K562 (cell line): ENCODE measurements at regions not wholly inside any gene's neighbourhood (a gene's known extent, or its start where the extent isn't known, plus 50 kb on each side); places are given as distances from the start of the nearest gene placed in this dataset.

Experiments
- ARNT ChIP-seq, 2 experiments: fragments of 450-650 bp; IDR thresholded peaks; 2 replicates each; pipeline ENCODE4 v1.6.1; 2016; ENCODE audit warnings: mild to moderate bottlenecking in 1 of 2
- CAMTA2 ChIP-seq: fragments of 250-450 bp; sonication (Bioruptor Pico); conservative IDR thresholded peaks from 2 replicates; pipeline ENCODE4 v1.5.1; 2022
- DACH1 ChIP-seq: fragments of 450-650 bp; IDR thresholded peaks from 2 replicates; pipeline ENCODE4 v1.6.1; 2018; ENCODE audit not compliant: partially characterized antibody
- ELF2 ChIP-seq: fragments of 250-450 bp; sonication (Bioruptor Pico); IDR thresholded peaks from 2 replicates; pipeline ENCODE4 v1.5.0; 2021; ENCODE audit warnings: mild to moderate bottlenecking
- ETV5 ChIP-seq: sonication (generic); formaldehyde crosslinking; IDR thresholded peaks from 2 replicates; pipeline ENCODE4 v1.4.0; 2020; ENCODE audit warnings: low read depth, mild to moderate bottlenecking, missing genetic modification reagents
- GTF2B ChIP-seq: IDR thresholded peaks from 2 replicates; pipeline ENCODE4 v1.6.1; 2011; ENCODE audit not compliant: insufficient read length; ENCODE audit errors: extremely low read depth
- KLF1 ChIP-seq: fragments of 450-650 bp; IDR thresholded peaks from 2 replicates; pipeline ENCODE4 v1.6.1; 2016; ENCODE audit warnings: missing genetic modification characterization, missing compliant biosample characterization
- MIER1 ChIP-seq: fragments of 450-650 bp; IDR thresholded peaks from 2 replicates; pipeline ENCODE4 v1.6.1; 2016; ENCODE audit warnings: antibody characterized with exemption, mild to moderate bottlenecking, low read depth
- NCOA1 ChIP-seq: fragments of 450-650 bp; IDR thresholded peaks from 2 replicates; pipeline ENCODE4 v1.6.1; 2016; ENCODE audit warnings: low read depth
- NFE2L1 ChIP-seq: fragments of 450-650 bp; IDR thresholded peaks from 2 replicates; pipeline ENCODE4 v1.6.1; 2016; ENCODE audit warnings: missing genetic modification characterization, low read depth, mild to moderate bottlenecking, missing compliant biosample characterization, moderate library complexity, borderline replicate concordance
- POLR3G ChIP-seq: IDR thresholded peaks from 2 replicates; pipeline ENCODE4 v1.6.1; 2011; ENCODE audit not compliant: insufficient read length, insufficient replicate concordance; ENCODE audit errors: extremely low read depth
- RBM15 ChIP-seq: fragments of 200-400 bp; formaldehyde crosslinking; IDR thresholded peaks from 2 replicates; pipeline ENCODE4 v1.6.1; 2018; ENCODE audit warnings: mild to moderate bottlenecking, low read length, moderate library complexity; ENCODE audit not compliant: insufficient read depth
- RBM17 ChIP-seq: fragments of 200-400 bp; formaldehyde crosslinking; IDR thresholded peaks from 2 replicates; pipeline ENCODE4 v1.6.1; 2017; ENCODE audit warnings: low read depth, mild to moderate bottlenecking, low read length, borderline replicate concordance
- SP1 ChIP-seq: sonication (generic); formaldehyde crosslinking; IDR thresholded peaks from 2 replicates; pipeline ENCODE4 v1.8.1; 2022; ENCODE audit warnings: mild to moderate bottlenecking, missing genetic modification reagents
- TARDBP ChIP-seq: fragments of 450-650 bp; IDR thresholded peaks from 2 replicates; pipeline ENCODE4 v1.6.1; 2016
- TGIF2 ChIP-seq: sonication (generic); formaldehyde crosslinking; IDR thresholded peaks from 2 replicates; pipeline ENCODE4 v1.8.1; 2022; ENCODE audit warnings: mild to moderate bottlenecking, missing genetic modification reagents, moderate library complexity
- TRIM28 ChIP-seq: fragments of 450-650 bp; IDR thresholded peaks from 2 replicates; pipeline ENCODE4 v1.6.1; 2017
- ZFP30 ChIP-seq: fragments of 250-450 bp; sonication (Bioruptor Pico); IDR thresholded peaks from 2 replicates; pipeline ENCODE4 v1.8.0; 2022; ENCODE audit warnings: moderate library complexity, mild to moderate bottlenecking, inconsistent platforms, borderline replicate concordance
- TF ChIP-seq, protein P1 (sequence below): IDR thresholded peaks from 2 replicates; pipeline ENCODE4 v1.6.1; 2012; ENCODE audit warnings: low read depth, low read length, improper control_type of control experiment, borderline replicate concordance
- TF ChIP-seq, protein P2 (sequence below), 2 experiments: IDR thresholded peaks; 2 replicates each; pipeline ENCODE4 v1.6.1; 2011; ENCODE audit warnings: borderline replicate concordance in 1 of 2, control low read depth in 1 of 2, low read depth in 1 of 2, low read length in 1 of 2, mild to moderate bottlenecking in 1 of 2, mixed read lengths in 1 of 2, moderate library complexity in 1 of 2; ENCODE audit not compliant: insufficient read depth in 1 of 2, insufficient read length in 1 of 2, poor library complexity in 1 of 2, severe bottlenecking in 1 of 2; ENCODE audit errors: extremely low read depth in 1 of 2
- TF ChIP-seq, protein P3 (sequence below): fragments of 200-800 bp; sonication (Bioruptor generic); IDR thresholded peaks from 2 replicates; pipeline ENCODE4 v1.6.1; 2017; ENCODE audit warnings: missing genetic modification characterization, missing compliant biosample characterization
- TF ChIP-seq, protein P4 (sequence below): sonication (generic); formaldehyde crosslinking; IDR thresholded peaks from 2 replicates; pipeline ENCODE4 v1.8.1; 2023; ENCODE audit warnings: mild to moderate bottlenecking, missing genetic modification reagents

DNA sequence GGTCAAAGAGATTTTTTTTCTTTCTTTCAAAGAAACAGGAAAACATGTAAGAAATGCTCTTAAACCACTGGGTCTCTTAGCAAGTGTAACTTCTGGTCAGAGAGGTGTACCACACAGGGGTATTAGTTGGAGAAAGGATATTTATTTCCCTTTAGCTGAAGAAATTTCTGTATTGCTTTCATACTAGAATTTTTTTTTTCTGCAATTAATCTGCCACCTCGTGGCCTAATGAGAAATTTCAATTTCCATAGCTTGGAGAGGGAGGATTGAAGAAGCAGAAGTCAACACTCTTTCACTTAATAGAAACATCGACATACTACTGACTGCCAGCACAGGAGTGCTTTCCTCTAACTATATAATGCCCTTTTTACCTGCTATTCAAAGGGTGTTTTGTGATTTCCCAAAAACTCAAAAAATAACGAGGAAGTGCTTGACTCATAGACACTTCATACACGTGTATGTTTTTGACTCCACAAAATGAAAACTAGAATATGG is 177.6 kb upstream of the NAMPT start (continued):
- TF ChIP-seq, protein P1, sequence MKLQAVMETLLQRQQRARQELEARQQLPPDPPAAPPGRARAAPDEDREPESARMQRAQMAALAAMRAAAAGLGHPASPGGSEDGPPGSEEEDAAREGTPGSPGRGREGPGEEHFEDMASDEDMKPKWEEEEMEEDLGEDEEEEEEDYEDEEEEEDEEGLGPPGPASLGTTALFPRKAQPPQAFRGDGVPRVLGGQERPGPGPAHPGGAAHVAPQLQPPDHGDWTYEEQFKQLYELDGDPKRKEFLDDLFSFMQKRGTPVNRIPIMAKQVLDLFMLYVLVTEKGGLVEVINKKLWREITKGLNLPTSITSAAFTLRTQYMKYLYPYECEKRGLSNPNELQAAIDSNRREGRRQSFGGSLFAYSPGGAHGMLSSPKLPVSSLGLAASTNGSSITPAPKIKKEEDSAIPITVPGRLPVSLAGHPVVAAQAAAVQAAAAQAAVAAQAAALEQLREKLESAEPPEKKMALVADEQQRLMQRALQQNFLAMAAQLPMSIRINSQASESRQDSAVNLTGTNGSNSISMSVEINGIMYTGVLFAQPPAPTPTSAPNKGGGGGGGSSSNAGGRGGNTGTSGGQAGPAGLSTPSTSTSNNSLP = 0 out of 2 replicates have a peak, but pooled peaks have one; percentile 34
- TF ChIP-seq, protein P2, sequence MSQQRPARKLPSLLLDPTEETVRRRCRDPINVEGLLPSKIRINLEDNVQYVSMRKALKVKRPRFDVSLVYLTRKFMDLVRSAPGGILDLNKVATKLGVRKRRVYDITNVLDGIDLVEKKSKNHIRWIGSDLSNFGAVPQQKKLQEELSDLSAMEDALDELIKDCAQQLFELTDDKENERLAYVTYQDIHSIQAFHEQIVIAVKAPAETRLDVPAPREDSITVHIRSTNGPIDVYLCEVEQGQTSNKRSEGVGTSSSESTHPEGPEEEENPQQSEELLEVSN (IDR thresholded peaks at IDR 0.05; ENCODE audit: borderline replicate concordance in 1 of 2, extremely low read depth in 1 of 2, insufficient read depth in 1 of 2, insufficient read length in 1 of 2, low read depth in 1 of 2, low read length in 1 of 2, poor library complexity in 1 of 2, severe bottlenecking in 1 of 2) = no peak
- TF ChIP-seq KLF1 (tag) (no peak), MIER1 (no peak), DACH1 (no peak), ARNT (IDR thresholded peaks at IDR 0.05) (no peak), SP1 (CRISPR knock-in tag) (no peak), POLR3G (no peak), NFE2L1 (tag) (no peak), CAMTA2 (no peak), RBM15 (no peak), ETV5 (CRISPR knock-in tag) (no peak), ZFP30 (CRISPR knock-in tag) (no peak), GTF2B (no peak), NCOA1 (no peak), TARDBP (no peak), TGIF2 (no peak), RBM17 (no peak), TRIM28 (peak; percentile 23; the same call in 1 of the 2 replicates), ELF2 (CRISPR knock-in tag) (no peak)
- TF ChIP-seq, protein P3, sequence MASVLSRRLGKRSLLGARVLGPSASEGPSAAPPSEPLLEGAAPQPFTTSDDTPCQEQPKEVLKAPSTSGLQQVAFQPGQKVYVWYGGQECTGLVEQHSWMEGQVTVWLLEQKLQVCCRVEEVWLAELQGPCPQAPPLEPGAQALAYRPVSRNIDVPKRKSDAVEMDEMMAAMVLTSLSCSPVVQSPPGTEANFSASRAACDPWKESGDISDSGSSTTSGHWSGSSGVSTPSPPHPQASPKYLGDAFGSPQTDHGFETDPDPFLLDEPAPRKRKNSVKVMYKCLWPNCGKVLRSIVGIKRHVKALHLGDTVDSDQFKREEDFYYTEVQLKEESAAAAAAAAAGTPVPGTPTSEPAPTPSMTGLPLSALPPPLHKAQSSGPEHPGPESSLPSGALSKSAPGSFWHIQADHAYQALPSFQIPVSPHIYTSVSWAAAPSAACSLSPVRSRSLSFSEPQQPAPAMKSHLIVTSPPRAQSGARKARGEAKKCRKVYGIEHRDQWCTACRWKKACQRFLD (CRISPR knock-in tag) = 0 out of 2 replicates have a peak, but pooled peaks have one; percentile 39
- TF ChIP-seq, protein P4, sequence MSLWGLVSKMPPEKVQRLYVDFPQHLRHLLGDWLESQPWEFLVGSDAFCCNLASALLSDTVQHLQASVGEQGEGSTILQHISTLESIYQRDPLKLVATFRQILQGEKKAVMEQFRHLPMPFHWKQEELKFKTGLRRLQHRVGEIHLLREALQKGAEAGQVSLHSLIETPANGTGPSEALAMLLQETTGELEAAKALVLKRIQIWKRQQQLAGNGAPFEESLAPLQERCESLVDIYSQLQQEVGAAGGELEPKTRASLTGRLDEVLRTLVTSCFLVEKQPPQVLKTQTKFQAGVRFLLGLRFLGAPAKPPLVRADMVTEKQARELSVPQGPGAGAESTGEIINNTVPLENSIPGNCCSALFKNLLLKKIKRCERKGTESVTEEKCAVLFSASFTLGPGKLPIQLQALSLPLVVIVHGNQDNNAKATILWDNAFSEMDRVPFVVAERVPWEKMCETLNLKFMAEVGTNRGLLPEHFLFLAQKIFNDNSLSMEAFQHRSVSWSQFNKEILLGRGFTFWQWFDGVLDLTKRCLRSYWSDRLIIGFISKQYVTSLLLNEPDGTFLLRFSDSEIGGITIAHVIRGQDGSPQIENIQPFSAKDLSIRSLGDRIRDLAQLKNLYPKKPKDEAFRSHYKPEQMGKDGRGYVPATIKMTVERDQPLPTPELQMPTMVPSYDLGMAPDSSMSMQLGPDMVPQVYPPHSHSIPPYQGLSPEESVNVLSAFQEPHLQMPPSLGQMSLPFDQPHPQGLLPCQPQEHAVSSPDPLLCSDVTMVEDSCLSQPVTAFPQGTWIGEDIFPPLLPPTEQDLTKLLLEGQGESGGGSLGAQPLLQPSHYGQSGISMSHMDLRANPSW (CRISPR knock-in tag) = no peak
